ENCODE measurements at regions not wholly inside any gene's neighbourhood (a gene's known extent, or its start where the extent isn't known, plus 50 kb on each side); places are given as distances from the start of the nearest gene placed in this dataset.

DNA sequence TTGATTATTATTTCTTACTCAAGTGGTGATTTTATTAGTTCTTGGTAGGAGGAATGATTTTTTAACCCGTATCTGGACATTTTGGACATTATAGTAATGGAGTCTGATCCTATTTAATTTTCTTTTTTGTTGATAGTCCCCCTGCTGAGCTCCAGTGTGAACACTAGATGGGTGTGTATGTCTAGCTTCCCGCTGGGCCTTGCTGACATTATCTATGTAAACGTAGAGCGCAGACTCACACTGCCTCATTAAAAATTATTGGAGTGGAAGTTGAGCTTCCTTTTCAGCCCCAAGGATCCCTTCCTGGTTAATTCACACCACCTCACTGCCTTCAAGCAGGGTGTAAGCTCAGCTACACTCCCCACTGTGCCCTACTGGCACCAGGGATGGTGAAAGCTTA lies 467.6 kb upstream of the PKN2 start:
- Histone ChIP-seq H3K9me3 (ENCODE audit: severe bottlenecking) (no peaks in the 10 kb centered on the region), H3K36me3 (ENCODE audit: low read depth) (no peaks in the 10 kb centered on the region), H3K4me3 (ENCODE audit: severe bottlenecking) (no peak overlapping the region), H3K27me3 (ENCODE audit: insufficient read depth, poor library complexity, severe bottlenecking) (peaks cover 4% of the 10 kb centered on the region), H3K4me1 (ENCODE audit: insufficient read depth, poor library complexity, severe bottlenecking) (no peaks in the 10 kb centered on the region), H3K27ac (ENCODE audit: poor library complexity, severe bottlenecking) (no peak overlapping the region)
- DNase-seq (ENCODE audit: low spot score) (no peak), ATAC-seq (ENCODE audit: low read depth) (no peak)
- TF ChIP-seq, protein P1, sequence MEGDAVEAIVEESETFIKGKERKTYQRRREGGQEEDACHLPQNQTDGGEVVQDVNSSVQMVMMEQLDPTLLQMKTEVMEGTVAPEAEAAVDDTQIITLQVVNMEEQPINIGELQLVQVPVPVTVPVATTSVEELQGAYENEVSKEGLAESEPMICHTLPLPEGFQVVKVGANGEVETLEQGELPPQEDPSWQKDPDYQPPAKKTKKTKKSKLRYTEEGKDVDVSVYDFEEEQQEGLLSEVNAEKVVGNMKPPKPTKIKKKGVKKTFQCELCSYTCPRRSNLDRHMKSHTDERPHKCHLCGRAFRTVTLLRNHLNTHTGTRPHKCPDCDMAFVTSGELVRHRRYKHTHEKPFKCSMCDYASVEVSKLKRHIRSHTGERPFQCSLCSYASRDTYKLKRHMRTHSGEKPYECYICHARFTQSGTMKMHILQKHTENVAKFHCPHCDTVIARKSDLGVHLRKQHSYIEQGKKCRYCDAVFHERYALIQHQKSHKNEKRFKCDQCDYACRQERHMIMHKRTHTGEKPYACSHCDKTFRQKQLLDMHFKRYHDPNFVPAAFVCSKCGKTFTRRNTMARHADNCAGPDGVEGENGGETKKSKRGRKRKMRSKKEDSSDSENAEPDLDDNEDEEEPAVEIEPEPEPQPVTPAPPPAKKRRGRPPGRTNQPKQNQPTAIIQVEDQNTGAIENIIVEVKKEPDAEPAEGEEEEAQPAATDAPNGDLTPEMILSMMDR (IDR thresholded peaks at IDR 0.05; ENCODE audit: poor library complexity, severe bottlenecking) = no peak

DNA sequence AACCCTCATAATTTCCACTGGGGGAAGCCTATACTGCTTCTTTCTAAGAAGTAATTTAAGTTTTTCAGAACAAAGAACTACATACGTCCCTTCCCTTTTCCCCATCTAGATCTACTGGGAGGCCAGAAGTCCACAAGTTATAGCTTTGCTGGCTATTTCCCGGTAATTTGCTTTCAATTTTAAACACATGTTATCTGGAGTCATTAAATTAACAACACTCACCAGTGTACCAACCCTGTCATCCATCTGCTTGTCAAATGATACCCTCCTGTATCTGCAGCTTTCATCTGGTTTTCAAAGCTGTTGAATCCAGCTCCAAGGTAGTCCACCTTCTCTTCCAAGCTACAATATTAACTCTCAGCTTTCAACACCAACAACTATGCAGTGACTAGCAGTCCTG lies 466.7 kb upstream of the PKN2 start:
- H3K36me3 ChIP-seq (ENCODE audit: low read depth) = no peaks in the 10 kb centered on the region
- H3K4me1 ChIP-seq (ENCODE audit: insufficient read depth, poor library complexity, severe bottlenecking) = no peaks in the 10 kb centered on the region
- DNase-seq (ENCODE audit: low spot score) (no peak), ATAC-seq (ENCODE audit: low read depth) (no peak)
- no peaks in the 10 kb centered on the region for H3K9me3 ChIP-seq (ENCODE audit: severe bottlenecking)
- TF ChIP-seq, protein P1 (IDR thresholded peaks at IDR 0.05; ENCODE audit: poor library complexity, severe bottlenecking) = no peak
- H3K27ac ChIP-seq (ENCODE audit: poor library complexity, severe bottlenecking) = no peak overlapping the region
- H3K4me3 ChIP-seq (ENCODE audit: severe bottlenecking) = no peak overlapping the region
- H3K27me3 ChIP-seq (ENCODE audit: insufficient read depth, poor library complexity, severe bottlenecking) = peaks cover 4% of the 10 kb centered on the region

DNA sequence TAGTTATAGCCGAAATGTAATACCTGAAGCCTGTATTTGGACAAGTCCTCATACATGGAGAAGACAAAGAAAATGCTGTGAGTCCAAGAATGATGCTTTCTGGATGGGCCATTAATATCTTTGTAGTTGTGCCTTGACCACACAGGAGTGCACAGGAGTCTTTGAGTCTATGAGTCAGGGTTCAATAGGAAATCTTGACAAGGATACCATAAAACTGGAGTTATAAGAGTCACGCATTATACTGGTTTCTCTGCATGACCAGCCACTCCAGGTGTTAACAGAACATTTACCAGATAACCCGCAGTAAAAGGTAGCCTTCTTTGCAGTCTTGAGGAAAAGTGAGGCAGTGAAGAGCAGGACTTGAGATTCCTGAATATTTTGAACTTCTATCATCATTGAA lies 464.6 kb upstream of the PKN2 start:
- H3K36me3 ChIP-seq (ENCODE audit: low read depth) = no peaks in the 10 kb centered on the region
- peaks cover 4% of the 10 kb centered on the region for H3K27me3 ChIP-seq (ENCODE audit: insufficient read depth, poor library complexity, severe bottlenecking)
- no peak overlapping the region for H3K4me3 ChIP-seq (ENCODE audit: severe bottlenecking)
- TF ChIP-seq, protein P1 (IDR thresholded peaks at IDR 0.05; ENCODE audit: poor library complexity, severe bottlenecking) = no peak
- DNase-seq (ENCODE audit: low spot score) = no peak
- no peaks in the 10 kb centered on the region for H3K4me1 ChIP-seq (ENCODE audit: insufficient read depth, poor library complexity, severe bottlenecking)
- ATAC-seq (ENCODE audit: low read depth) = no peak
- H3K9me3 ChIP-seq (ENCODE audit: severe bottlenecking) = no peaks in the 10 kb centered on the region
- no peak overlapping the region for H3K27ac ChIP-seq (ENCODE audit: poor library complexity, severe bottlenecking)

DNA sequence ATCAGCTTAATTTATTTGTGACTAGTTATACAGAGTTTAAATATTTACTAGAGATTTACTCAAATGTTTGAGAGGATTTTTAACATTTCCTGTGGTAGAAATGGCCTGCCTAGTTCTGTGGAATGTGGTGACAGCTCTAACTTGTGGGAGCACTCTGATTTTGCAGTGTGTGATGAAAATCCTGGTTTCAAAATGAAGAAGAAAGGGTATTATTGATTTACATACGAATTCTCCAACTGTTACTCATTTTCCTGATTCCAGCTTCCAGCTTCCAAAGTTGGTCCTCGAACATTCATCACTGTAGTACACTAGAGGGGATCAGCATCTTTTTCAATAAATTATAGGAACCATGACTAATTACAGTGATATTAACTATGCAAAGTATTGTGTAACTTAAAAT lies 462.7 kb upstream of the PKN2 start:
- ATAC-seq (ENCODE audit: low read depth) (no peak), DNase-seq (ENCODE audit: low spot score) (no peak)
- no peaks in the 10 kb centered on the region for H3K36me3 ChIP-seq (ENCODE audit: low read depth)
- no peak overlapping the region for H3K4me3 ChIP-seq (ENCODE audit: severe bottlenecking)
- no peaks in the 10 kb centered on the region for H3K4me1 ChIP-seq (ENCODE audit: insufficient read depth, poor library complexity, severe bottlenecking)
- no peak overlapping the region for H3K27ac ChIP-seq (ENCODE audit: poor library complexity, severe bottlenecking)
- no peaks in the 10 kb centered on the region for H3K9me3 ChIP-seq (ENCODE audit: severe bottlenecking)
- TF ChIP-seq, protein P1 (IDR thresholded peaks at IDR 0.05; ENCODE audit: poor library complexity, severe bottlenecking) = no peak
- H3K27me3 ChIP-seq (ENCODE audit: insufficient read depth, poor library complexity, severe bottlenecking) = peaks cover 4% of the 10 kb centered on the region

DNA sequence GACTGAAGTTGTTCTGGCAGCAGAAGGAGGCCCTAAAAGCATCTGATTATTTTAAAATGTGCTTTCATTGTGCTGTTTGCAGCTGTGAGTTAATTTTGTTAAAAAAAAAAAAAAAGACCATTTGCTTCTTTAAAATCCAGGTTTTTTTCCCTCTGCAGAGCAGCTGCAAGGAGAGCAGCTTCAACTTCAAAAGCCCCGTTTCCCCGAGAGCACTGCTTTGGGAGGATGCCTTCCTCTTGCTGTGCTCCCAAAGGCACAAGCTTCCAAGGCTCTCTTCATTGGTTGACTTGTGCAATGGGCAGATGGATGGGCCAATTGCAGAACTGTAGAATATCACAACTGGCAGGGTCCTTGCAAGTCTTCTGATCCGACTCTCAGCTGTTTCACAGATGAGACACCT lies 459.2 kb upstream of the PKN2 start:
- no peak for DNase-seq (ENCODE audit: low spot score)
- no peaks in the 10 kb centered on the region for H3K9me3 ChIP-seq (ENCODE audit: severe bottlenecking)
- H3K36me3 ChIP-seq (ENCODE audit: low read depth) = no peaks in the 10 kb centered on the region
- no peak overlapping the region for H3K4me3 ChIP-seq (ENCODE audit: severe bottlenecking)
- H3K27me3 ChIP-seq (ENCODE audit: insufficient read depth, poor library complexity, severe bottlenecking) = no peaks in the 10 kb centered on the region
- H3K4me1 ChIP-seq (ENCODE audit: insufficient read depth, poor library complexity, severe bottlenecking) = no peaks in the 10 kb centered on the region
- no peak for ATAC-seq (ENCODE audit: low read depth)
- H3K27ac ChIP-seq (ENCODE audit: poor library complexity, severe bottlenecking) = no peak overlapping the region
- TF ChIP-seq, protein P1 (IDR thresholded peaks at IDR 0.05; ENCODE audit: poor library complexity, severe bottlenecking) = no peak

Measured in RWPE2 (cell line).